Ovary (tissue), 7 donors: ENCODE measurements at regions not wholly inside any gene's neighbourhood (a gene's known extent, or its start where the extent isn't known, plus 50 kb on each side); places are given as distances from the start of the nearest gene placed in this dataset.
"Not testable (repeated sequence)": the region's sequence is repeated elsewhere in the genome, so short reads cannot be mapped to it uniquely, and the experiment has no call there.

Source experiments
- DNase-seq, 5 donors: peaks; one replicate each; pipeline ENCODE4 v3.0.0-alpha.2; 2019 to 2020
- H3K27ac ChIP-seq, 2 donors: fragments of 200-600 bp; one replicate each; pipeline versions ENCODE4 v1.5.1 to v1.8.0; 2019 to 2022
- H3K27me3 ChIP-seq: fragments of 200-600 bp; one replicate; pipeline ENCODE4 v1.8.0; 2022
- H3K36me3 ChIP-seq: fragments of 200-600 bp; sonication (generic); one replicate; pipeline ENCODE4 v1.5.1; 2019
- H3K4me1 ChIP-seq: one replicate; pipeline ENCODE4 v1.8.1; 2013; ENCODE audit warnings: mild to moderate bottlenecking, moderate library complexity; ENCODE audit not compliant: insufficient read depth
- H3K4me3 ChIP-seq: fragments of 200-600 bp; sonication (generic); one replicate; pipeline ENCODE4 v1.5.1; 2017
- H3K9me3 ChIP-seq, 2 donors: fragments of 200-600 bp in 1 of 2; sonication (generic) in 1 of 2; one replicate each; pipeline versions ENCODE4 v1.5.1 to v1.8.1; 2013 to 2019; ENCODE audit warnings: mild to moderate bottlenecking in 1 of 2, moderate library complexity in 1 of 2
- EP300 ChIP-seq: sonication (generic); formaldehyde crosslinking; IDR thresholded peaks from one replicate; pipeline ENCODE4 v1.6.1; 2017; ENCODE audit warnings: antibody characterized with exemption
- POLR2A ChIP-seq: fragments of 450-650 bp; IDR thresholded peaks from one replicate; pipeline ENCODE4 v1.6.1; 2017; ENCODE audit warnings: antibody characterized with exemption, mild to moderate bottlenecking, moderate library complexity
- WGBS, 3 donors: extraction: QIAGEN DNeasy Blood & Tissue Kit in 1 of 3; methylation state at CpG; one replicate each; pipeline versions ENCODE4 v1.1.5 to v1.1.7; 2013 to 2017; 5-methylcytosine and 5-hydroxymethylcytosine counted together
- intact Hi-C, 4 donors: fragments of 100-400 bp; cut with DNase I; formaldehyde crosslinking; loops; one replicate each; pipeline versions ENCODE4 v1.11.0 to v1.15.1; 2022 to 2023
- TF ChIP-seq, protein P1 (sequence below), 3 donors: fragments of 450-650 bp in 2 of 3; fragments of 200-600 bp in 1 of 3; IDR thresholded peaks; one replicate each; pipeline versions ENCODE4 v1.5.1 to v1.8.0; 2016 to 2022; ENCODE audit warnings: antibody characterized with exemption in 3 of 3, mild to moderate bottlenecking in 1 of 3
- donor health status: DM: no; HTN: no; CAD: no; lungs with moderate emphysema.
- donor health status: DM: no; HTN: no; CAD: no.
- donor health status: Bipolar disorder and iron deficiency.
- donor health status: DM: no; HTN: no; CAD: no.
- donor health status: DM: yes; HTN: yes; CAD: no.

DNA sequence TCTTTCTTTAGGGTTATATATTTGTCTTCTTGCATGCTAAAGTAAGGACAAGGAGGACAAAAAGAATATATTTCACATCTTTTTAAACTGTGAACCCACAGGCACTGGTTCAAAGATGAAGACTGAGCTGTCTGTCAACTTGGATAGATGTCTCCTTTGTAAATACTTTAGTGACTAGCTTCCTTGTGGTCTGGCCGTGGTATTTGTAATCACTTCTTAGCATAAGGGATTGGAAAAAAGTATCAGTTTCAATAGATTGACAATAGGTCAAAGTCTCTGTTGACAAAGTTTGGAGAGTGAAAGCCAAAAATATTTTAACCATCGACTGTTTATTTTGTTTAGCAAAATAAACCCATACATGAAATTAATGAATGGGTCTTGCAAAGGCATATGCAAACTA, 91.4 kb downstream of the TMEM167A start:
- H3K36me3 ChIP-seq, result no peaks in the 10 kb centered on the region
- no peak for DNase-seq
- 67 to 73% (median 72%) methylated on average over 2 of the region's 2 CpGs for WGBS, 3 donors
- H3K27ac ChIP-seq, result no peak overlapping the region
- no peaks in the 10 kb centered on the region for H3K9me3 ChIP-seq
- TF ChIP-seq, protein P1, sequence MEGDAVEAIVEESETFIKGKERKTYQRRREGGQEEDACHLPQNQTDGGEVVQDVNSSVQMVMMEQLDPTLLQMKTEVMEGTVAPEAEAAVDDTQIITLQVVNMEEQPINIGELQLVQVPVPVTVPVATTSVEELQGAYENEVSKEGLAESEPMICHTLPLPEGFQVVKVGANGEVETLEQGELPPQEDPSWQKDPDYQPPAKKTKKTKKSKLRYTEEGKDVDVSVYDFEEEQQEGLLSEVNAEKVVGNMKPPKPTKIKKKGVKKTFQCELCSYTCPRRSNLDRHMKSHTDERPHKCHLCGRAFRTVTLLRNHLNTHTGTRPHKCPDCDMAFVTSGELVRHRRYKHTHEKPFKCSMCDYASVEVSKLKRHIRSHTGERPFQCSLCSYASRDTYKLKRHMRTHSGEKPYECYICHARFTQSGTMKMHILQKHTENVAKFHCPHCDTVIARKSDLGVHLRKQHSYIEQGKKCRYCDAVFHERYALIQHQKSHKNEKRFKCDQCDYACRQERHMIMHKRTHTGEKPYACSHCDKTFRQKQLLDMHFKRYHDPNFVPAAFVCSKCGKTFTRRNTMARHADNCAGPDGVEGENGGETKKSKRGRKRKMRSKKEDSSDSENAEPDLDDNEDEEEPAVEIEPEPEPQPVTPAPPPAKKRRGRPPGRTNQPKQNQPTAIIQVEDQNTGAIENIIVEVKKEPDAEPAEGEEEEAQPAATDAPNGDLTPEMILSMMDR (IDR thresholded peaks at IDR 0.05), result no peak
- TF ChIP-seq POLR2A (no peak), EP300 (no peak)
- H3K27me3 ChIP-seq, result no peaks in the 10 kb centered on the region
- no peak overlapping the region for H3K4me3 ChIP-seq
- intact Hi-C loops, result no loop called here
- no peaks in the 10 kb centered on the region for H3K4me1 ChIP-seq

DNA sequence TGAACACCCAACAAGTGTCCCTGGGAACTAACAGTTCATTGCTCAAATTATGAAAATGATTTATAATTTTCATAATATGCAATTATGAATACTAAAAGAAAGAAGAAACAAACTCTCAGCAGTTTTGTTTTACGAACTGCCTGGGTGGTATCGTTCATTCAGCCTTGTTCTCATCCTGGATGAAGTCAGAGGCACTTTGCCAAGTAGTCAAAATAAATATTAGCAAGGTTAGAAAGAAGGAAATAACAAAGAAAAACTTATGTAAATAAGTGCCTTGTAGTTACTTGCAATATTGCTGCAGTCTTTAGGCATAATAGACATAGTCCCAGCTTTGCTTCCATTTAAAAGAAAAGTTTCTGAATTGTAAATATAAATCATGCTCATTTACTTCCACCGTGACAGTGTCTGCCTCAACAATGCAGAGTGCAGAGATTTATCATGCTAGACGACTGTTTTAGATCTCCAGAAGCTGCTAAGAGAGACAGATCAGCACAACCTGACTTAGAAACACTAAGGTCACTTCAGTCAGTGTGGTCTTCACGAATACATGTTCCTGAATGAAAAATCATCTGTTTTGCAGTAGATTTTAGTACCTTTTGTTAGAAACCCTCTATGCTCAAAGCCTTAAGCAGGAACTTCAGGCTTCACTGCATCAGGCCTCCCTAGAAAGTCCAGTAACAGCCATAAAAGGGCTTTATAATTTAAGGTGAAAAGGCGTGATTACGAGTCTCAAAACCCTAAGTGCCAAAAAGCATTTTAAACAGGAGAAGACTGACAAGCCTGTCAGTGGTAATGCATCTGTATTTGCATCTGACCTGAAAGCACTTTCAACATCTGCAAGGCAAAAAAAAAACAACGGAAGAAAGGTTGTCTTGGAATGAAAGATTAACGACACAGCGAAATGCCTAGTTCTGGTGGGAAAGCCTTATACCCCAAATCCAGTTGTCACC, 92.1 kb downstream of the TMEM167A start:
- 47 to 49% (median 49%) methylated on average over 10 of the region's 10 CpGs for WGBS, 3 donors
- no peaks in the 10 kb centered on the region for H3K9me3 ChIP-seq
- H3K4me1 ChIP-seq, result no peaks in the 10 kb centered on the region
- H3K36me3 ChIP-seq, result no peaks in the 10 kb centered on the region
- H3K4me3 ChIP-seq, result no peak overlapping the region
- no peak for DNase-seq
- no peaks in the 10 kb centered on the region for H3K27me3 ChIP-seq
- intact Hi-C loops, result no loop called here
- TF ChIP-seq, protein P1 (IDR thresholded peaks at IDR 0.05), result no peak
- TF ChIP-seq POLR2A (no peak), EP300 (no peak)
- H3K27ac ChIP-seq, result no peak overlapping the region

DNA sequence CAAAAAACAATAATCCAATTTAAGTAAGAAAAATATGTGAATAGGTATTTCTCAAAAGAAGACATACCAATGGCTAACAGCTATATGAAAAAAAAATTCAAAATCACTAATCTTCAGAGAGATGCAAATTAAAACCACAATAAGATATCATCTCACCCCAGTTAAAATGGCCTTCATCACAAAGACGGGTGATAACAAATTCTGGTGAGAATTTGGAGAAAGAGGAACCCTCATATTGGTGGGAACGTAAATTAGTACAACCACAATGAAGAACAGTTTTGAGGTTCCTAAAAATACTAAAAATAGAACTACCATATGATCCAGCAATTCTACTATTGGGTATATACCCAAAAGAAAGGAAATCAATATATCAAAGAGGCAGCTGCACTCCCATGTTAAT, 94.3 kb downstream of the TMEM167A start:
- no peaks in the 10 kb centered on the region for H3K36me3 ChIP-seq
- no peaks in the 10 kb centered on the region for H3K4me1 ChIP-seq
- WGBS, 3 donors, result 94 to 95% (median 94%) methylated on average over 2 of the region's 2 CpGs
- TF ChIP-seq, protein P1 (IDR thresholded peaks at IDR 0.05), result no peak
- no peak for TF ChIP-seq EP300
- TF ChIP-seq POLR2A, result no peak
- no peak for DNase-seq
- no peak overlapping the region for H3K4me3 ChIP-seq
- intact Hi-C loops, result no loop called here
- H3K9me3 ChIP-seq, result no peaks in the 10 kb centered on the region
- H3K27me3 ChIP-seq, result no peaks in the 10 kb centered on the region
- no peak overlapping the region for H3K27ac ChIP-seq

DNA sequence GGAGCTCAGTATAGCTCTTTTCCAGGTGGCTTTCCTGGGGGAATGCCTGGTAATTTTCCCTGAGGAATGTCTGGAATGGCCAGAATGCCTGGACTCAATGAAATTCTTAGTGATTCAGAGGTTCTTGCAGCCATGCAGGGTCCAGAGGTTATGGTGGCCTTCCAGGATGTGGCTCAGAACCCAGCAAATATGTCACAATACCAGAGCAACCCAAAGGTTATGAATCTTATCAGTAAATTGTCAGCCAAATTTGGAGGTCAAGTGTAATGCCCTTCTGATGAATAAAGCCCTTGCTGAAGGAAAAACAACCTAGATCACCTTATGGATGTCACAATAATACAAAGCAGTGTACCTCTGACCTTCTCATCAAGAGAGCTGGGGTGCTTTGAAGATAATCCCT, 100.3 kb downstream of the TMEM167A start:
- H3K4me1 ChIP-seq, H3K9me3 ChIP-seq, H3K4me3 ChIP-seq, DNase-seq, intact Hi-C loops, H3K27me3 ChIP-seq, H3K27ac ChIP-seq, H3K36me3 ChIP-seq: not testable (repeated sequence)

DNA sequence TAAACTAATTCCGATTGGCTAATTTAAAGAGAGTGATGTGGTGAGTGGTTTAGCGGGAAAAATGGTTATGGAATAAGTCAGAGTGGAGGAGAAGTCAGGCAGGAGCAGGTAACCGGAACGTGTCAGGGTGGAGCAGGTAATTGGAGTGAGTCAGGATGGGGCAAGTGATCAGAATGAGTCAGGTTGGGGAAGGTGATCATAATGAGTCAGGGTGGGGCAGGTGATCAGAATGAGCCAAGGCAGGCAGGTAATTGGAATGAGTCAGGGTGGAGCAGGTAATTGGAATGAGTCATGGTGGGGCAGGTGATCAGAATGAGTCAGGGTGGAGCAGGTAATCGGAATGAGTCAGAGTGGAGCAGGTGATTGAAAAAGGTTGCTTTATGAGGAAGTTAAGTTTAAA, 101.4 kb downstream of the TMEM167A start:
- Histone ChIP-seq H3K27ac (no peak overlapping the region), H3K9me3 (peaks cover 0 to 8% of the 10 kb centered on the region in 2 donors), H3K36me3 (no peaks in the 10 kb centered on the region), H3K4me3 (no peak overlapping the region), H3K4me1 (no peaks in the 10 kb centered on the region), H3K27me3 (no peaks in the 10 kb centered on the region)
- intact Hi-C loops, result no loop called here
- 93 to 96% (median 93%) methylated on average over 5 of the region's 5 CpGs for WGBS, 3 donors
- TF ChIP-seq, protein P1 (IDR thresholded peaks at IDR 0.05), result no peak
- TF ChIP-seq POLR2A, result no peak
- TF ChIP-seq EP300, result no peak
- DNase-seq, result no peak
